H1 (cell line): ENCODE measurements at regions not wholly inside any gene's neighbourhood (a gene's known extent, or its start where the extent isn't known, plus 50 kb on each side); places are given as distances from the start of the nearest gene placed in this dataset.
A peak's percentile ranks its signal among the peaks of the same experiment; 100 is the strongest.

ENCODE experiments used
- CTCF ChIA-PET: fragments of 300-600 bp; sonication (Branson Sonifier 250); formaldehyde crosslinking; loops from one replicate; lab custom pipeline; 2021; ENCODE audit not compliant: partially characterized antibody; lab: Charles Lee
- POLR2A ChIA-PET: fragments of 300-600 bp; sonication (Branson Sonifier 250); formaldehyde crosslinking; loops from one replicate; lab custom pipeline; 2021; ENCODE audit warnings: inconsistent platforms; ENCODE audit not compliant: partially characterized antibody; lab: Charles Lee
- DNase-seq, 2 experiments: peaks; one replicate each; pipeline versions ENCODE4 v3.0.0 to v3.0.0-alpha.2; 2010 to 2022; ENCODE audit warnings: low spot score in 2 of 2, low read depth in 1 of 2, mixed read lengths in 1 of 2
- FAIRE-seq: peaks from 2 replicates; lab custom pipeline; 2011; peaks lifted over from hg19 to GRCh38; lab: Jason Lieb, UNC
- H2AFZ ChIP-seq: 2 replicates; pipeline ENCODE4 v1.8.1; 2012; ENCODE audit warnings: low read length, inconsistent platforms
- H2AK5ac ChIP-seq: 2 replicates; pipeline ENCODE4 v1.6.1; 2013; ENCODE audit warnings: low read depth, low read length
- H2BK120ac ChIP-seq: replicated peaks from 2 replicates; pipeline ENCODE3; 2013; ENCODE audit warnings: low read depth, low read length, inconsistent platforms
- H2BK12ac ChIP-seq: 2 replicates; pipeline ENCODE4 v1.6.1; 2013; ENCODE audit warnings: low read depth, low read length
- H2BK15ac ChIP-seq: 2 replicates; pipeline ENCODE4 v1.6.1; 2013; ENCODE audit warnings: low read length
- H2BK20ac ChIP-seq: 2 replicates; pipeline ENCODE4 v1.6.1; 2013; ENCODE audit warnings: low read length
- H2BK5ac ChIP-seq: 2 replicates; pipeline ENCODE4 v1.6.1; 2013; ENCODE audit warnings: low read depth, low read length
- H3K14ac ChIP-seq: 2 replicates; pipeline ENCODE4 v1.6.1; 2013; ENCODE audit warnings: inconsistent platforms; ENCODE audit not compliant: insufficient read length
- H3K18ac ChIP-seq: 2 replicates; pipeline ENCODE4 v1.6.1; 2013; ENCODE audit warnings: low read length; ENCODE audit errors: extremely low read depth
- H3K23ac ChIP-seq: 2 replicates; pipeline ENCODE4 v1.6.1; 2013; ENCODE audit warnings: inconsistent platforms; ENCODE audit not compliant: insufficient read length
- H3K23me2 ChIP-seq: 2 replicates; pipeline ENCODE4 v1.6.1; 2013; ENCODE audit warnings: low read depth, low read length
- H3K27ac ChIP-seq: 2 replicates; pipeline ENCODE4 v1.6.1; 2011; ENCODE audit warnings: low read depth, low read length, inconsistent platforms
- H3K27me3 ChIP-seq, 4 experiments: replicated peaks in 1 of 4; 1 replicate in 1 of 4; 2 replicates in 3 of 4; pipeline versions ENCODE4 v1.6.1 to v1.8.1; 2011 to 2013; ENCODE audit warnings: low read length in 3 of 4, mild to moderate bottlenecking in 3 of 4, inconsistent platforms in 2 of 4, mixed read lengths in 2 of 4, moderate library complexity in 1 of 4; ENCODE audit not compliant: control insufficient read depth in 3 of 4, insufficient read depth in 3 of 4; ENCODE audit errors: extremely low read depth in 1 of 4
- H3K36me3 ChIP-seq, 4 experiments: 2 replicates each; pipeline versions ENCODE4 v1.6.1 to v1.8.1; 2011 to 2013; ENCODE audit warnings: mild to moderate bottlenecking in 4 of 4, low read length in 3 of 4, moderate library complexity in 2 of 4, control low read depth in 1 of 4, inconsistent platforms in 1 of 4; ENCODE audit not compliant: insufficient read depth in 4 of 4, control insufficient read depth in 2 of 4
- H3K4ac ChIP-seq: replicated peaks from 2 replicates; pipeline ENCODE3; 2013; ENCODE audit warnings: low read length, low read depth, mixed read lengths, inconsistent platforms; ENCODE audit not compliant: insufficient read length
- H3K4me1 ChIP-seq, 4 experiments: replicated peaks in 1 of 4; 1 replicate in 1 of 4; 2 replicates in 3 of 4; pipeline versions ENCODE4 v1.6.1 to v1.8.1; 2011 to 2013; ENCODE audit warnings: low read length in 3 of 4, inconsistent platforms in 2 of 4, mixed read lengths in 1 of 4; ENCODE audit not compliant: insufficient read depth in 4 of 4, control insufficient read depth in 3 of 4
- H3K4me2 ChIP-seq, 2 experiments: 2 replicates each; pipeline versions ENCODE4 v1.6.1 to v1.8.1; 2011 to 2013; ENCODE audit warnings: low read depth in 2 of 2, low read length in 2 of 2, control low read depth in 1 of 2, inconsistent platforms in 1 of 2, mild to moderate bottlenecking in 1 of 2; ENCODE audit not compliant: insufficient read depth in 1 of 2
- H3K4me3 ChIP-seq, 4 experiments: fragments of 200-600, 300-600 bp in 1 of 4; sonication (generic), shearing (Covaris generic), sonication (Bioruptor Twin) in 1 of 4; 2 replicates each; pipeline versions ENCODE4 v1.5.1 to v1.8.1; 2011 to 2016; ENCODE audit warnings: low read length in 4 of 4, low read depth in 3 of 4, control low read depth in 2 of 4, inconsistent platforms in 2 of 4, mild to moderate bottlenecking in 2 of 4, mixed read lengths in 1 of 4, moderate library complexity in 1 of 4; ENCODE audit not compliant: insufficient read depth in 2 of 4; ENCODE audit errors: extremely low read depth in 1 of 4
- H3K56ac ChIP-seq: replicated peaks from 2 replicates; pipeline ENCODE3; 2013; ENCODE audit warnings: low read depth, mild to moderate bottlenecking, mixed read lengths, low read length, inconsistent platforms; ENCODE audit not compliant: insufficient read length
- H3K79me1 ChIP-seq: 2 replicates; pipeline ENCODE4 v1.6.1; 2013; ENCODE audit warnings: low read depth, low read length, control low read depth
- H3K79me2 ChIP-seq, 2 experiments: 2 replicates each; pipeline versions ENCODE4 v1.6.1 to v1.8.1; 2012 to 2013; ENCODE audit warnings: low read length in 2 of 2, mild to moderate bottlenecking in 2 of 2, inconsistent platforms in 1 of 2; ENCODE audit not compliant: insufficient read depth in 2 of 2, control insufficient read depth in 1 of 2
- H3K9ac ChIP-seq, 4 experiments: replicated peaks in 1 of 4; 1 replicate in 1 of 4; 2 replicates in 3 of 4; pipeline versions ENCODE4 v1.6.1 to v1.8.1; 2011 to 2013; ENCODE audit warnings: low read depth in 3 of 4, low read length in 3 of 4, control low read depth in 2 of 4, mild to moderate bottlenecking in 2 of 4, moderate library complexity in 2 of 4, inconsistent platforms in 1 of 4; ENCODE audit errors: extremely low read depth in 1 of 4
- H3K9me3 ChIP-seq, 2 experiments: 2 replicates each; pipeline versions ENCODE4 v1.6.1 to v1.8.1; 2012 to 2013; ENCODE audit warnings: mild to moderate bottlenecking in 2 of 2, moderate library complexity in 2 of 2, control low read depth in 1 of 2, inconsistent platforms in 1 of 2, low read depth in 1 of 2, low read length in 1 of 2, mixed read lengths in 1 of 2; ENCODE audit not compliant: insufficient read depth in 2 of 2
- H4K20me1 ChIP-seq, 2 experiments: replicated peaks in 1 of 2; 2 replicates each; pipeline versions ENCODE3 to v1.8.1; 2011 to 2013; ENCODE audit warnings: inconsistent platforms in 2 of 2, low read length in 2 of 2, mild to moderate bottlenecking in 1 of 2; ENCODE audit not compliant: insufficient read depth in 2 of 2, control insufficient read depth in 1 of 2
- H4K5ac ChIP-seq: 2 replicates; pipeline ENCODE4 v1.6.1; 2013; ENCODE audit warnings: low read length, low read depth, mixed read lengths, inconsistent platforms; ENCODE audit not compliant: insufficient read length
- H4K8ac ChIP-seq: 2 replicates; pipeline ENCODE4 v1.8.0; 2013; ENCODE audit warnings: mild to moderate bottlenecking, moderate library complexity, low read length, inconsistent platforms; ENCODE audit not compliant: insufficient read depth; ENCODE audit errors: extremely low read depth
- H4K91ac ChIP-seq: replicated peaks from 2 replicates; pipeline ENCODE3; 2013; ENCODE audit warnings: low read length, mixed read lengths, inconsistent platforms; ENCODE audit not compliant: insufficient read length
- BACH1 ChIP-seq: IDR thresholded peaks from 2 replicates; pipeline ENCODE4 v1.6.1; 2012; ENCODE audit warnings: low read length, improper control_type of control experiment
- CREB1 ChIP-seq: IDR thresholded peaks from 2 replicates; pipeline ENCODE4 v1.6.1; 2012; ENCODE audit warnings: inconsistent platforms
- FOSL1 ChIP-seq: IDR thresholded peaks from 2 replicates; pipeline ENCODE4 v1.6.1; 2011; ENCODE audit warnings: mild to moderate bottlenecking, low read depth, low read length, moderate library complexity; ENCODE audit not compliant: insufficient read depth
- GTF2F1 ChIP-seq: IDR thresholded peaks from 2 replicates; pipeline ENCODE4 v1.6.1; 2012; ENCODE audit warnings: low read depth, low read length, improper control_type of control experiment, borderline replicate concordance
- MAFK ChIP-seq: IDR thresholded peaks from 2 replicates; pipeline ENCODE4 v1.6.1; 2012; ENCODE audit warnings: low read depth, mild to moderate bottlenecking, improper control_type of control experiment, low read length
- SAP30 ChIP-seq: fragments of 300-600 bp; sonication (generic); IDR thresholded peaks from 2 replicates; pipeline ENCODE4 v1.7.1; 2012; ENCODE audit warnings: low read length, moderate library complexity, mild to moderate bottlenecking, inconsistent platforms; ENCODE audit not compliant: insufficient read depth, insufficient replicate concordance
- SP4 ChIP-seq: IDR thresholded peaks from 2 replicates; pipeline ENCODE4 v1.6.1; 2012; ENCODE audit warnings: low read length, inconsistent platforms
- TAF7 ChIP-seq: optimal IDR thresholded peaks from 2 replicates; pipeline ENCODE3; 2011; ENCODE audit warnings: low read depth, mild to moderate bottlenecking, inconsistent platforms, low read length, moderate library complexity, borderline replicate concordance
- WGBS, 2 experiments: shearing (Covaris generic) in 1 of 2; methylation state at CpG; one replicate each; pipeline versions ENCODE4 v1.1.6 to v1.1.7; 2013 to 2015; ENCODE audit warnings: low lambda C conversion rate in 2 of 2, mixed read lengths in 2 of 2, inconsistent platforms in 1 of 2, low coverage in 1 of 2, missing lambda C conversion rate in 1 of 2; ENCODE audit not compliant: insufficient replicate concordance in 2 of 2, insufficient coverage in 1 of 2, insufficient read length in 1 of 2; ENCODE audit errors: extremely low coverage in 1 of 2, missing lambda C conversion rate in 1 of 2; 5-methylcytosine and 5-hydroxymethylcytosine counted together
- TF ChIP-seq, protein P1 (sequence below): IDR thresholded peaks from 2 replicates; pipeline ENCODE4 v1.6.1; 2012; ENCODE audit warnings: inconsistent platforms

DNA sequence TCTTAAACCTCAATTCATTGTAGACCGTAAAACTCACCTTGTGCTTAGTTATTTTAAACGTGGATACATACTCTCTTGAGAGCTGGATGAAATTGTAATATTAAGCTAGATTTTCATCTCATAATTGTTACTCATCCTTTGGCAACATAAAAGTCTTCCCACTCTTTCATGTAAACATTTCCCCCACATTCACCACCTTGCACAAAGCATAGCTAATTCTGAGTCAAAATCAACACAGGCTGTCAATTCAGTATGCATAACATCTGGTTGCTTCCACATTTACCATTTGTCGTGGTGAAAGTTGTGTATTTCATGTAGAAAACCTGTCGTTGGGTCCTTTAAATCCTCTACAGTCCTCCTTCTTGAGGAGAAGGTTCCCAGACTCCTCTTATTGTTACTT is 524.6 kb downstream of the OTOL1 start:
- WGBS, 2 experiments: 82% methylated on average over 4 of the region's 4 CpGs; no CpG with 5 or more reads in 1 of the 2 experiments
- no peaks in the 10 kb centered on the region for H3K27me3 ChIP-seq
- H2BK15ac ChIP-seq: no peak overlapping the region
- no peaks in the 10 kb centered on the region for H3K79me1 ChIP-seq
- H3K4ac ChIP-seq: no peak overlapping the region
- no peak overlapping the region for H3K56ac ChIP-seq
- H2AK5ac ChIP-seq: no peak overlapping the region
- ChIA-PET CTCF (no interaction called here), POLR2A (no interaction called here)
- no peak overlapping the region for H4K91ac ChIP-seq
- H3K4me1 ChIP-seq: no peaks in the 10 kb centered on the region
- TF ChIP-seq BACH1 (no peak), CREB1 (no peak), SAP30 (no peak), SP4 (no peak), GTF2F1 (no peak), FOSL1 (no peak), MAFK (no peak), TAF7 (no peak)
- TF ChIP-seq, protein P1, sequence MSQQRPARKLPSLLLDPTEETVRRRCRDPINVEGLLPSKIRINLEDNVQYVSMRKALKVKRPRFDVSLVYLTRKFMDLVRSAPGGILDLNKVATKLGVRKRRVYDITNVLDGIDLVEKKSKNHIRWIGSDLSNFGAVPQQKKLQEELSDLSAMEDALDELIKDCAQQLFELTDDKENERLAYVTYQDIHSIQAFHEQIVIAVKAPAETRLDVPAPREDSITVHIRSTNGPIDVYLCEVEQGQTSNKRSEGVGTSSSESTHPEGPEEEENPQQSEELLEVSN: no peak
- no peak overlapping the region for H3K9ac ChIP-seq
- no peak overlapping the region for H3K18ac ChIP-seq
- no peak overlapping the region for H3K4me2 ChIP-seq
- H2BK20ac ChIP-seq: no peak overlapping the region
- H2BK120ac ChIP-seq: no peak overlapping the region
- no peak overlapping the region for H2BK5ac ChIP-seq
- no peaks in the 10 kb centered on the region for H3K23me2 ChIP-seq
- no peak overlapping the region for H3K4me3 ChIP-seq
- H3K36me3 ChIP-seq: no peaks in the 10 kb centered on the region; a peak in 1 of 8 replicates
- H2AFZ ChIP-seq: 0 out of 2 replicates have a peak overlapping the region, but pooled peaks have one; percentile 74
- no peak overlapping the region for H3K23ac ChIP-seq
- no peak overlapping the region for H3K27ac ChIP-seq
- FAIRE-seq: peak; percentile 32
- no peak overlapping the region for H3K14ac ChIP-seq
- H3K79me2 ChIP-seq: no peaks in the 10 kb centered on the region
- H4K20me1 ChIP-seq: no peaks in the 10 kb centered on the region
- H4K8ac ChIP-seq: no peak overlapping the region
- no peak overlapping the region for H4K5ac ChIP-seq
- H2BK12ac ChIP-seq: no peak overlapping the region
- no peaks in the 10 kb centered on the region for H3K9me3 ChIP-seq
- no peak for DNase-seq
